ENCODE measurements at regions not wholly inside any gene's neighbourhood (a gene's known extent, or its start where the extent isn't known, plus 50 kb on each side); places are given as distances from the start of the nearest gene placed in this dataset.

DNA sequence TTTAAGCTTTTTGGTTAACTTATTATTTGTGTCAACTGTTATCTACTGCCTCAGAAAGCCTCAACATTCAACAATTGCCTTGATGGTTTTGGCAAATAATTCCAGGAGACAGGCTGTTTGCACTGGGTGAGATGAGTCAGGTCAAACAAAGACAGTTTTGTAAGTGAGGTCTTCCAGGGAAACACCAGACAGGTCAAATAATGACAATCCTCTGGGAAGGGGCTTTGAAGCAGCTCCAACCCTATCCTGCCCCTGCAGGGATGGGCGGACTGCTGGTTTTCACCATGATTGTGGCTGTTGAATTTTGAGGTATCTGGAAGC, 79.4 kb upstream of the PRR23E start (continued):
- TF ChIP-seq AKNA (CRISPR knock-in tag; IDR thresholded peaks at IDR 0.05; ENCODE audit: borderline replicate concordance): no peak
- TF ChIP-seq ZNF878 (CRISPR knock-in tag; IDR thresholded peaks at IDR 0.05): 0 out of 2 replicates have a peak, but pooled peaks have one; percentile 41
- no peak for TF ChIP-seq SAFB2 (CRISPR knock-in tag; IDR thresholded peaks at IDR 0.05; ENCODE audit: borderline replicate concordance, low read depth)
- TF ChIP-seq NPAS2 (CRISPR knock-in tag; IDR thresholded peaks at IDR 0.05; ENCODE audit: borderline replicate concordance): no peak
- TF ChIP-seq KDM4B (CRISPR knock-in tag; IDR thresholded peaks at IDR 0.05): no peak; the same call in 1 of the 2 replicates
- no peak for TF ChIP-seq ZNF747 (CRISPR knock-in tag; IDR thresholded peaks at IDR 0.05; ENCODE audit: borderline replicate concordance)
- TF ChIP-seq JUN (CRISPR knock-in tag; IDR thresholded peaks at IDR 0.05): no peak
- no peak for TF ChIP-seq YEATS4 (CRISPR knock-in tag; IDR thresholded peaks at IDR 0.05; ENCODE audit: borderline replicate concordance)
- TF ChIP-seq, protein P1, sequence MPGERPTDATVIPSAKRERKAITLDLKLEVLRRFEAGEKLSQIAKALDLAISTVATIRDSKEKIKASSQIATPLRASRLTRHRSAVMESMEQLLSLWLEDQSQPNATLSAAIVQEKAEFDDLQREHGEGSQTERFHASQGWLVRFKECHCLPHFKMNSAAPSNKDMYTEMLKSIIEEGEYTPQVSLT (CRISPR knock-in tag; IDR thresholded peaks at IDR 0.05; ENCODE audit: borderline replicate concordance, low read depth): no peak
- no peak for TF ChIP-seq KDM5B (CRISPR knock-in tag; IDR thresholded peaks at IDR 0.05; ENCODE audit: borderline replicate concordance)
- no peak for TF ChIP-seq ZFP1 (CRISPR knock-in tag; IDR thresholded peaks at IDR 0.05)
- TF ChIP-seq KLF16 (CRISPR knock-in tag; IDR thresholded peaks at IDR 0.05): no peak
- TF ChIP-seq IKZF4 (CRISPR knock-in tag; IDR thresholded peaks at IDR 0.05; ENCODE audit: borderline replicate concordance, low read depth, not compliant biosample characterization): no peak
- TF ChIP-seq, protein P2, sequence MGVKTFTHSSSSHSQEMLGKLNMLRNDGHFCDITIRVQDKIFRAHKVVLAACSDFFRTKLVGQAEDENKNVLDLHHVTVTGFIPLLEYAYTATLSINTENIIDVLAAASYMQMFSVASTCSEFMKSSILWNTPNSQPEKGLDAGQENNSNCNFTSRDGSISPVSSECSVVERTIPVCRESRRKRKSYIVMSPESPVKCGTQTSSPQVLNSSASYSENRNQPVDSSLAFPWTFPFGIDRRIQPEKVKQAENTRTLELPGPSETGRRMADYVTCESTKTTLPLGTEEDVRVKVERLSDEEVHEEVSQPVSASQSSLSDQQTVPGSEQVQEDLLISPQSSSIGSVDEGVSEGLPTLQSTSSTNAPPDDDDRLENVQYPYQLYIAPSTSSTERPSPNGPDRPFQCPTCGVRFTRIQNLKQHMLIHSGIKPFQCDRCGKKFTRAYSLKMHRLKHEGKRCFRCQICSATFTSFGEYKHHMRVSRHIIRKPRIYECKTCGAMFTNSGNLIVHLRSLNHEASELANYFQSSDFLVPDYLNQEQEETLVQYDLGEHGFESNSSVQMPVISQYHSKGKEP (CRISPR knock-in tag; IDR thresholded peaks at IDR 0.05): no peak
- TF ChIP-seq HDAC6 (IDR thresholded peaks at IDR 0.05; ENCODE audit: low read depth, low read length): no peak
- no peak; the same call in 1 of the 2 replicates for TF ChIP-seq TAF1 (CRISPR knock-in tag; IDR thresholded peaks at IDR 0.05)
- TF ChIP-seq ELF3 (CRISPR knock-in tag; IDR thresholded peaks at IDR 0.05): 0 out of 2 replicates have a peak, but pooled peaks have one; percentile 10
- TF ChIP-seq SMAD1 (CRISPR knock-in tag; IDR thresholded peaks at IDR 0.05; ENCODE audit: borderline replicate concordance, low read depth): no peak
- TF ChIP-seq THAP11 (CRISPR knock-in tag; IDR thresholded peaks at IDR 0.05): no peak
- no peak for TF ChIP-seq GPN1 (CRISPR knock-in tag; IDR thresholded peaks at IDR 0.05; ENCODE audit: borderline replicate concordance)
- no peak for TF ChIP-seq ZFP41 (CRISPR knock-in tag; IDR thresholded peaks at IDR 0.05; ENCODE audit: borderline replicate concordance)
- TF ChIP-seq SMYD3 (CRISPR knock-in tag; IDR thresholded peaks at IDR 0.05): no peak
- no peak for TF ChIP-seq TERF1 (CRISPR knock-in tag; IDR thresholded peaks at IDR 0.05)
- TF ChIP-seq ZNF775 (CRISPR knock-in tag; IDR thresholded peaks at IDR 0.05; ENCODE audit: borderline replicate concordance): no peak
